GM12878 (cell line): ENCODE measurements at regions not wholly inside any gene's neighbourhood (a gene's known extent, or its start where the extent isn't known, plus 50 kb on each side); places are given as distances from the start of the nearest gene placed in this dataset.

Experiments
- ATAC-seq: fragments of 200-7000 bp; cut with Tn5 transposase; 3 replicates; pipeline ENCODE4 v1.9.1; 2020; ENCODE audit warnings: mild to moderate bottlenecking, moderate library complexity
- BruUV-seq: library from RNA; stranded (reverse); fragments of 400-500 nt; replicated peaks from 2 replicates; lab custom pipeline; 2021; lab: Mats Ljungman, UMichigan
- CTCF ChIA-PET: fragments of 300-600 bp; sonication (Branson Sonifier 250); formaldehyde crosslinking; extraction: SDS; loops from one replicate; lab custom pipeline; 2021; ENCODE audit warnings: inconsistent platforms; lab: Yijun Ruan, JAX
- POLR2A ChIA-PET: fragments of 350-600 bp; formaldehyde crosslinking; extraction: SDS; loops from one replicate; lab custom pipeline; 2021; ENCODE audit warnings: inconsistent platforms; lab: Charles Lee
- RAD21 ChIA-PET: fragments of 300-600 bp; sonication (Branson Sonifier 250); formaldehyde crosslinking; loops from one replicate; lab custom pipeline; 2023; ENCODE audit warnings: antibody characterized with exemption; ENCODE audit not compliant: unreplicated experiment; lab: Charles Lee
- SMC1A ChIA-PET: fragments of 300-600 bp; sonication (Branson Sonifier 250); formaldehyde crosslinking; loops from one replicate; lab custom pipeline; 2023; ENCODE audit not compliant: unreplicated experiment, uncharacterized antibody; lab: Charles Lee
- DNase-seq: peaks from one replicate; pipeline ENCODE4 v3.0.0-alpha.2; 2011; ENCODE audit warnings: low read depth, low spot score
- FAIRE-seq: peaks from 3 replicates; lab custom pipeline; 2011; peaks lifted over from hg19 to GRCh38; lab: Jason Lieb, UNC
- H2AFZ ChIP-seq: 2 replicates; pipeline ENCODE4 v1.6.0; 2011; ENCODE audit warnings: low read depth, low read length, control low read depth; ENCODE audit not compliant: control insufficient read depth
- H3K27ac ChIP-seq: 2 replicates; pipeline ENCODE4 v1.5.1; 2011; ENCODE audit warnings: control low read depth; ENCODE audit not compliant: control insufficient read depth, insufficient read depth
- H3K27me3 ChIP-seq, 2 experiments: replicated peaks in 1 of 2; 2 replicates each; pipeline versions ENCODE4 v1.6.0 to v1.6.1; 2011; ENCODE audit warnings: low read length in 1 of 2; ENCODE audit not compliant: control insufficient read depth in 2 of 2, insufficient read depth in 2 of 2
- H3K36me3 ChIP-seq, 2 experiments: 2 replicates each; pipeline ENCODE4 v1.5.1; 2011; ENCODE audit warnings: low read length in 1 of 2; ENCODE audit not compliant: control insufficient read depth in 2 of 2, insufficient read depth in 2 of 2
- H3K4me1 ChIP-seq: 2 replicates; pipeline ENCODE4 v1.6.1; 2011; ENCODE audit warnings: mild to moderate bottlenecking, low read length, moderate library complexity, mixed read lengths; ENCODE audit not compliant: control insufficient read depth, insufficient read depth
- H3K4me2 ChIP-seq: 2 replicates; pipeline ENCODE4 v1.6.0; 2011; ENCODE audit warnings: control low read depth; ENCODE audit not compliant: control insufficient read depth, insufficient read depth
- H3K4me3 ChIP-seq: fragments of 200-600 bp; sonication (generic); 2 replicates; pipeline ENCODE4 v1.5.1; 2016
- H3K79me2 ChIP-seq: 2 replicates; pipeline ENCODE4 v1.6.0; 2011; ENCODE audit warnings: low read length; ENCODE audit not compliant: control insufficient read depth, insufficient read depth
- H3K9ac ChIP-seq: 2 replicates; pipeline ENCODE4 v1.8.0; 2011; ENCODE audit warnings: low read length, control low read depth, mixed read lengths; ENCODE audit not compliant: control insufficient read depth, insufficient read depth
- H3K9me3 ChIP-seq: replicated peaks from 3 replicates; pipeline ENCODE4 v1.5.1; 2011; ENCODE audit warnings: mild to moderate bottlenecking, low read length; ENCODE audit not compliant: control insufficient read depth, insufficient read depth
- H4K20me1 ChIP-seq: 2 replicates; pipeline ENCODE4 v1.6.0; 2011; ENCODE audit not compliant: control insufficient read depth, insufficient read depth
- BCL11A ChIP-seq: IDR thresholded peaks from 2 replicates; pipeline ENCODE4 v1.6.1; 2011; ENCODE audit warnings: low read depth, low read length
- BMI1 ChIP-seq: fragments of 450-650 bp; IDR thresholded peaks from 2 replicates; pipeline ENCODE4 v1.6.1; 2016; ENCODE audit warnings: mild to moderate bottlenecking, moderate library complexity, borderline replicate concordance
- CHD1 ChIP-seq: IDR thresholded peaks from 2 replicates; pipeline ENCODE4 v1.6.1; 2012; ENCODE audit warnings: low read depth, low read length, improper control_type of control experiment
- HCFC1 ChIP-seq: fragments of 150-350 bp; IDR thresholded peaks from 2 replicates; pipeline ENCODE4 v1.6.1; 2014; ENCODE audit warnings: low read length
- IKZF2 ChIP-seq, 2 experiments: fragments of 450-650 bp; IDR thresholded peaks; 2 replicates each; pipeline ENCODE4 v1.6.1; 2017; ENCODE audit warnings: mild to moderate bottlenecking in 2 of 2, moderate library complexity in 2 of 2
- KLF5 ChIP-seq: fragments of 450-650 bp; IDR thresholded peaks from 2 replicates; pipeline ENCODE4 v1.6.1; 2014; ENCODE audit warnings: mild to moderate bottlenecking; ENCODE audit not compliant: partially characterized antibody
- MYC ChIP-seq: IDR thresholded peaks from 2 replicates; pipeline ENCODE4 v1.6.1; 2011; ENCODE audit warnings: mild to moderate bottlenecking, low read length, moderate library complexity, inconsistent platforms; ENCODE audit not compliant: insufficient read depth, insufficient replicate concordance, insufficient read length, severe bottlenecking
- NBN ChIP-seq: fragments of 450-650 bp; IDR thresholded peaks from 2 replicates; pipeline ENCODE4 v1.6.1; 2016
- PAX5 ChIP-seq: IDR thresholded peaks from 2 replicates; pipeline ENCODE4 v1.6.1; 2011; ENCODE audit warnings: low read depth, low read length, borderline replicate concordance
- RB1 ChIP-seq: fragments of 450-650 bp; formaldehyde crosslinking; IDR thresholded peaks from 2 replicates; pipeline ENCODE4 v1.6.1; 2017; ENCODE audit warnings: mild to moderate bottlenecking, borderline replicate concordance
- RFX5 ChIP-seq: IDR thresholded peaks from 2 replicates; pipeline ENCODE4 v1.6.1; 2011; ENCODE audit warnings: low read depth, low read length, improper control_type of control experiment
- SMAD5 ChIP-seq: IDR thresholded peaks from 2 replicates; pipeline ENCODE4 v1.6.1; 2016; ENCODE audit warnings: antibody characterized with exemption, low read depth
- TAF1 ChIP-seq: IDR thresholded peaks from 2 replicates; pipeline ENCODE4 v1.6.1; 2011; ENCODE audit warnings: mild to moderate bottlenecking, low read depth, low read length, borderline replicate concordance
- TBL1XR1 ChIP-seq: IDR thresholded peaks from 2 replicates; pipeline ENCODE4 v1.6.1; 2012; ENCODE audit warnings: low read depth, low read length, improper control_type of control experiment
- ZNF622 ChIP-seq: fragments of 450-650 bp; IDR thresholded peaks from 2 replicates; pipeline ENCODE4 v1.6.1; 2017; ENCODE audit warnings: mild to moderate bottlenecking, inconsistent platforms
- ZSCAN29 ChIP-seq: fragments of 450-650 bp; IDR thresholded peaks from 2 replicates; pipeline ENCODE4 v1.6.1; 2017; ENCODE audit warnings: mild to moderate bottlenecking, moderate library complexity
- in situ Hi-C: fragments of 300-500 bp; cut with MboI; formaldehyde crosslinking; loops from 9 replicates; pipeline ENCODE4 v1.14.3; 2018; ENCODE audit warnings: mixed read lengths
- intact Hi-C: fragments of 100-400 bp; cut with micrococcal nuclease; formaldehyde crosslinking; loops from one replicate; pipeline ENCODE4 v1.14.2; 2022; ENCODE audit not compliant: unreplicated experiment
- TF ChIP-seq, protein P1 (sequence below): fragments of 150-350 bp; IDR thresholded peaks from 2 replicates; pipeline ENCODE4 v1.6.1; 2016; ENCODE audit warnings: low read depth, low read length
- TF ChIP-seq, protein P2 (sequence below): fragments of 450-650 bp; formaldehyde crosslinking; IDR thresholded peaks from 2 replicates; pipeline ENCODE4 v1.4.0; 2022; ENCODE audit warnings: mild to moderate bottlenecking, moderate library complexity
- TF ChIP-seq, protein P3 (sequence below): IDR thresholded peaks from 2 replicates; pipeline ENCODE4 v1.6.1; 2012; ENCODE audit warnings: low read depth, low read length, improper control_type of control experiment

DNA sequence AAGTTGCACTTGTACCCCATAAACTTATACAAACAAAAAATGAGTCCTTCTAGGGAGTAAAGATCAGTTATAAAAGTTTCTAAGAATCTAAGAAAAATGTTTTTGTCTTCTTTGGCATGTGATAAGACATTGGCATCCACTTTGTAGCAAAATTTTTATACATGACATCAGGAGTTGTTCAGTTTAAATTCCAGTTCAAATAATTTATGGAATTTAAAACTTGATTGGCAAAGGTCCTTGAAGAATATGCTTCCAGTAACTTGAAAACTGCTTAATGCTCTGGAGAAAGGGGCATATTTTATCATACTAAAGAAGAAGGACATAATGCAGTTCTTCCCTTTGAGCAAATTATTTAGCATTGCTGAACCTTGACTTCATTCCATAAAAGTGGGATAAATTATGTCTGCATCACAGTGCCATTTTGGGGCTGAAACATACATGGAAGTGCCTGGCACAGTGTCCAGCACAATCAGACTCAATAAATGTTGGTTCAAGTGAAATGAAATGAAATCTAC lies 163.3 kb upstream of the IL15 start:
- intact Hi-C loops: no loop called here
- in situ Hi-C loops: no loop called here
- no TSS peak for BruUV-seq
- H3K4me2 ChIP-seq: no peak overlapping the region
- no peaks in the 10 kb centered on the region for H3K79me2 ChIP-seq
- H3K36me3 ChIP-seq: no peaks in the 10 kb centered on the region
- SMC1A ChIA-PET: no interaction called here
- H3K27me3 ChIP-seq: no peaks in the 10 kb centered on the region
- H2AFZ ChIP-seq: no peak overlapping the region
- POLR2A ChIA-PET: no interaction called here
- no peak for FAIRE-seq
- H3K9ac ChIP-seq: no peak overlapping the region
- H3K4me1 ChIP-seq: no peaks in the 10 kb centered on the region
- no peaks in the 10 kb centered on the region for H4K20me1 ChIP-seq
- RAD21 ChIA-PET: no interaction called here
- no peak overlapping the region for H3K4me3 ChIP-seq
- CTCF ChIA-PET: no interaction called here
- H3K9me3 ChIP-seq: no peaks in the 10 kb centered on the region
- ATAC-seq: no peak
- no peak for DNase-seq
- H3K27ac ChIP-seq: no peak overlapping the region
- TF ChIP-seq, protein P1, sequence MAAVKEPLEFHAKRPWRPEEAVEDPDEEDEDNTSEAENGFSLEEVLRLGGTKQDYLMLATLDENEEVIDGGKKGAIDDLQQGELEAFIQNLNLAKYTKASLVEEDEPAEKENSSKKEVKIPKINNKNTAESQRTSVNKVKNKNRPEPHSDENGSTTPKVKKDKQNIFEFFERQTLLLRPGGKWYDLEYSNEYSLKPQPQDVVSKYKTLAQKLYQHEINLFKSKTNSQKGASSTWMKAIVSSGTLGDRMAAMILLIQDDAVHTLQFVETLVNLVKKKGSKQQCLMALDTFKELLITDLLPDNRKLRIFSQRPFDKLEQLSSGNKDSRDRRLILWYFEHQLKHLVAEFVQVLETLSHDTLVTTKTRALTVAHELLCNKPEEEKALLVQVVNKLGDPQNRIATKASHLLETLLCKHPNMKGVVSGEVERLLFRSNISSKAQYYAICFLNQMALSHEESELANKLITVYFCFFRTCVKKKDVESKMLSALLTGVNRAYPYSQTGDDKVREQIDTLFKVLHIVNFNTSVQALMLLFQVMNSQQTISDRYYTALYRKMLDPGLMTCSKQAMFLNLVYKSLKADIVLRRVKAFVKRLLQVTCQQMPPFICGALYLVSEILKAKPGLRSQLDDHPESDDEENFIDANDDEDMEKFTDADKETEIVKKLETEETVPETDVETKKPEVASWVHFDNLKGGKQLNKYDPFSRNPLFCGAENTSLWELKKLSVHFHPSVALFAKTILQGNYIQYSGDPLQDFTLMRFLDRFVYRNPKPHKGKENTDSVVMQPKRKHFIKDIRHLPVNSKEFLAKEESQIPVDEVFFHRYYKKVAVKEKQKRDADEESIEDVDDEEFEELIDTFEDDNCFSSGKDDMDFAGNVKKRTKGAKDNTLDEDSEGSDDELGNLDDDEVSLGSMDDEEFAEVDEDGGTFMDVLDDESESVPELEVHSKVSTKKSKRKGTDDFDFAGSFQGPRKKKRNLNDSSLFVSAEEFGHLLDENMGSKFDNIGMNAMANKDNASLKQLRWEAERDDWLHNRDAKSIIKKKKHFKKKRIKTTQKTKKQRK: no peak
- no peak for TF ChIP-seq PAX5
- no peak for TF ChIP-seq CHD1
- TF ChIP-seq MYC: no peak
- no peak for TF ChIP-seq HCFC1
- TF ChIP-seq KLF5: no peak
- no peak for TF ChIP-seq TAF1
- TF ChIP-seq BMI1: no peak
- TF ChIP-seq IKZF2 (IDR thresholded peaks at IDR 0.05): no peak
- no peak for TF ChIP-seq RFX5
- TF ChIP-seq TBL1XR1: no peak
- TF ChIP-seq NBN: no peak
- no peak for TF ChIP-seq ZSCAN29
- TF ChIP-seq RB1: no peak
- no peak for TF ChIP-seq SMAD5
- TF ChIP-seq, protein P2, sequence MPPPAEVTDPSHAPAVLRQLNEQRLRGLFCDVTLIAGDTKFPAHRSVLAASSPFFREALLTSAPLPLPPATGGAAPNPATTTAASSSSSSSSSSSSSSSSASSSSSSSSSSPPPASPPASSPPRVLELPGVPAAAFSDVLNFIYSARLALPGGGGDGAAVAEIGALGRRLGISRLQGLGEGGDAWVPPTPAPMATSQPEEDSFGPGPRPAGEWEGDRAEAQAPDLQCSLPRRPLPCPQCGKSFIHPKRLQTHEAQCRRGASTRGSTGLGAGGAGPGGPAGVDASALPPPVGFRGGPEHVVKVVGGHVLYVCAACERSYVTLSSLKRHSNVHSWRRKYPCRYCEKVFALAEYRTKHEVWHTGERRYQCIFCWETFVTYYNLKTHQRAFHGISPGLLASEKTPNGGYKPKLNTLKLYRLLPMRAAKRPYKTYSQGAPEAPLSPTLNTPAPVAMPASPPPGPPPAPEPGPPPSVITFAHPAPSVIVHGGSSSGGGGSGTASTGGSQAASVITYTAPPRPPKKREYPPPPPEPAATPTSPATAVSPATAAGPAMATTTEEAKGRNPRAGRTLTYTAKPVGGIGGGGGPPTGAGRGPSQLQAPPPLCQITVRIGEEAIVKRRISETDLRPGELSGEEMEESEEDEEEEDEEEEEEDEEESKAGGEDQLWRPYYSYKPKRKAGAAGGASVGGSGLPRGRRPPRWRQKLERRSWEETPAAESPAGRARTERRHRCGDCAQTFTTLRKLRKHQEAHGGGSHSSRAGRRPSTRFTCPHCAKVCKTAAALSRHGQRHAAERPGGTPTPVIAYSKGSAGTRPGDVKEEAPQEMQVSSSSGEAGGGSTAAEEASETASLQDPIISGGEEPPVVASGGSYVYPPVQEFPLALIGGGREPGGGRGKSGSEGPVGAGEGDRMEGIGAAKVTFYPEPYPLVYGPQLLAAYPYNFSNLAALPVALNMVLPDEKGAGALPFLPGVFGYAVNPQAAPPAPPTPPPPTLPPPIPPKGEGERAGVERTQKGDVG (CRISPR knock-in tag): no peak
- TF ChIP-seq, protein P3, sequence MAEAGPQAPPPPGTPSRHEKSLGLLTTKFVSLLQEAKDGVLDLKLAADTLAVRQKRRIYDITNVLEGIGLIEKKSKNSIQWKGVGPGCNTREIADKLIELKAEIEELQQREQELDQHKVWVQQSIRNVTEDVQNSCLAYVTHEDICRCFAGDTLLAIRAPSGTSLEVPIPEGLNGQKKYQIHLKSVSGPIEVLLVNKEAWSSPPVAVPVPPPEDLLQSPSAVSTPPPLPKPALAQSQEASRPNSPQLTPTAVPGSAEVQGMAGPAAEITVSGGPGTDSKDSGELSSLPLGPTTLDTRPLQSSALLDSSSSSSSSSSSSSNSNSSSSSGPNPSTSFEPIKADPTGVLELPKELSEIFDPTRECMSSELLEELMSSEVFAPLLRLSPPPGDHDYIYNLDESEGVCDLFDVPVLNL: no peak
- no peak for TF ChIP-seq BCL11A
- no peak for TF ChIP-seq ZNF622
- TF ChIP-seq, all 136 proteins: peak for 0
